GM20000 (cell line): ENCODE measurements at regions not wholly inside any gene's neighbourhood (a gene's known extent, or its start where the extent isn't known, plus 50 kb on each side); places are given as distances from the start of the nearest gene placed in this dataset.
"Not testable (repeated sequence)": the region's sequence is repeated elsewhere in the genome, so short reads cannot be mapped to it uniquely, and the experiment has no call there.

Experiments
- DNase-seq: peaks from one replicate; pipeline ENCODE4 v3.0.0; 2012; ENCODE audit warnings: low spot score
- CTCF ChIP-seq: IDR thresholded peaks from 2 replicates; pipeline ENCODE4 v1.5.1; 2012; ENCODE audit warnings: mild to moderate bottlenecking, control low read depth; ENCODE audit errors: extremely low read depth, missing control alignments

- DNase-seq, result no peak
- no peak for TF ChIP-seq CTCF
Measured at GRCh38 chrX:137878401-137878800, 312.5 kb downstream of the ZIC3 start.

GRCh38 chrX:137882960-137883359 is 317.0 kb downstream of the ZIC3 start:
- no peak for DNase-seq
- TF ChIP-seq CTCF, result no peak

- not testable (repeated sequence) for DNase-seq
Measured at GRCh38 chrX:137884813-137885212, 318.9 kb downstream of the ZIC3 start.

- no peak for TF ChIP-seq CTCF
- DNase-seq, result no peak
Measured at GRCh38 chrX:137891431-137891830, 325.5 kb downstream of the ZIC3 start.

GRCh38 chrX:137896123-137896522 is 330.2 kb downstream of the ZIC3 start:
- DNase-seq, result no peak
- no peak for TF ChIP-seq CTCF

GRCh38 chrX:137915466-137915865 is 349.5 kb downstream of the ZIC3 start:
- no peak for TF ChIP-seq CTCF
- no peak for DNase-seq

- TF ChIP-seq CTCF, result no peak
- DNase-seq, result no peak
Measured at GRCh38 chrX:137916090-137916746, 350.3 kb downstream of the ZIC3 start.

GRCh38 chrX:137926090-137926489 is 360.2 kb downstream of the ZIC3 start:
- TF ChIP-seq CTCF, result no peak
- no peak for DNase-seq
